ENCODE measurements at regions not wholly inside any gene's neighbourhood (a gene's known extent, or its start where the extent isn't known, plus 50 kb on each side); places are given as distances from the start of the nearest gene placed in this dataset.

DNA sequence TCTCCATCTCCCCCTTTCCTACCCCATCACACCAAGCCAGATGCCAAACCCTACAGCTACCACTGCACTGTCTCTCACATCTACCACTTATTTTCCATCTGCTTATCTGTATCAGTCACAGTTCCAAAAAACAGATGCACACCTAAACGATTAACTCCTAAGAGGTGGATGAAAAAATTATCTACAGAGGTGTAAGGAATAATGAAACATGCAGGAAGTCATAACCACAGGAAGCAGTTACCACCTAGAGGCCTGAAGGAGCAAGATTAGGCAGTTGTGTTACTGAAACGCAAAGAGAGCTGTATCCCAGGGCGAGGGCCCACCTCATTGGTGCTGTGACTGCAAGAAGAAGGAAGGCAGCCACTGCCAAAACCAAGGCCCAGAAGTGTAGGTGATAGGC, 87.8 kb upstream of the FAM241A start:
- no peaks in the 10 kb centered on the region for H3K27me3 ChIP-seq (replicated peaks; ENCODE audit: insufficient read depth)
- DNase-seq (ENCODE audit: low spot score): no peak
- no peak overlapping the region for H3K27ac ChIP-seq
- H3K36me3 ChIP-seq: no peaks in the 10 kb centered on the region
- H3K4me1 ChIP-seq (replicated peaks): no peaks in the 10 kb centered on the region
- H3K4me3 ChIP-seq: no peak overlapping the region
- H3K9me3 ChIP-seq: no peaks in the 10 kb centered on the region
- intact Hi-C loops (cut with DNase I): loop anchor here (5.0 kb wide), 1 partner anchor 115 kb away; no protein-coding TSS in a partner anchor
- 76% methylated on average over 3 of the region's 3 CpGs for WGBS
- TF ChIP-seq POLR2A (IDR thresholded peaks at IDR 0.05) (no peak), POLR2AphosphoS5 (IDR thresholded peaks at IDR 0.05) (no peak)
- TF ChIP-seq, protein P1, sequence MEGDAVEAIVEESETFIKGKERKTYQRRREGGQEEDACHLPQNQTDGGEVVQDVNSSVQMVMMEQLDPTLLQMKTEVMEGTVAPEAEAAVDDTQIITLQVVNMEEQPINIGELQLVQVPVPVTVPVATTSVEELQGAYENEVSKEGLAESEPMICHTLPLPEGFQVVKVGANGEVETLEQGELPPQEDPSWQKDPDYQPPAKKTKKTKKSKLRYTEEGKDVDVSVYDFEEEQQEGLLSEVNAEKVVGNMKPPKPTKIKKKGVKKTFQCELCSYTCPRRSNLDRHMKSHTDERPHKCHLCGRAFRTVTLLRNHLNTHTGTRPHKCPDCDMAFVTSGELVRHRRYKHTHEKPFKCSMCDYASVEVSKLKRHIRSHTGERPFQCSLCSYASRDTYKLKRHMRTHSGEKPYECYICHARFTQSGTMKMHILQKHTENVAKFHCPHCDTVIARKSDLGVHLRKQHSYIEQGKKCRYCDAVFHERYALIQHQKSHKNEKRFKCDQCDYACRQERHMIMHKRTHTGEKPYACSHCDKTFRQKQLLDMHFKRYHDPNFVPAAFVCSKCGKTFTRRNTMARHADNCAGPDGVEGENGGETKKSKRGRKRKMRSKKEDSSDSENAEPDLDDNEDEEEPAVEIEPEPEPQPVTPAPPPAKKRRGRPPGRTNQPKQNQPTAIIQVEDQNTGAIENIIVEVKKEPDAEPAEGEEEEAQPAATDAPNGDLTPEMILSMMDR (IDR thresholded peaks at IDR 0.05): no peak

DNA sequence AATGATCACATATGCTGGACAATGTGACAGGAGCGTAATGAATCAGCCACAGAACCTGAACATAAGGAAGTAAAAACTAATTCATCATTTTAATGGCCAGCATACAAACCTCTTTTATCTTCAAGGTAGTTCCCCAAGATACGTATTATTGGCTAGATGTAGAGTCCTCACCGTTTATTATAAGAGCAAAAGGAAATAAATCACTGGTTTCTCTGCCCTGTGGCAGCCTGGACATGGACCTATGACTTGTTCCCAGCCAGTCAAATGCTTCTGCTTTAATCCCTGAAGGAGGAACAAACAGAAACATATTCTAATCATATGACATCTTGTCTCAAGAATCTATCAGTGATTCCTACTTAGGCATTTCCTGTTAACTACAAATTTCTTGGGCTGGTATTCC, 86.8 kb upstream of the FAM241A start:
- Histone ChIP-seq H3K36me3 (no peaks in the 10 kb centered on the region), H3K27me3 (replicated peaks; ENCODE audit: insufficient read depth) (no peaks in the 10 kb centered on the region), H3K27ac (no peak overlapping the region), H3K4me3 (no peak overlapping the region), H3K9me3 (no peaks in the 10 kb centered on the region), H3K4me1 (replicated peaks) (no peaks in the 10 kb centered on the region)
- TF ChIP-seq, protein P1 (IDR thresholded peaks at IDR 0.05): no peak
- no peak for TF ChIP-seq POLR2AphosphoS5 (IDR thresholded peaks at IDR 0.05)
- no peak for TF ChIP-seq POLR2A (IDR thresholded peaks at IDR 0.05)
- intact Hi-C loops (cut with DNase I): loop anchor here (5.0 kb wide), 1 partner anchor 116 kb away; no protein-coding TSS in a partner anchor
- no peak for DNase-seq (ENCODE audit: low spot score)
- WGBS: 32% methylated on average over 3 of the region's 3 CpGs

DNA sequence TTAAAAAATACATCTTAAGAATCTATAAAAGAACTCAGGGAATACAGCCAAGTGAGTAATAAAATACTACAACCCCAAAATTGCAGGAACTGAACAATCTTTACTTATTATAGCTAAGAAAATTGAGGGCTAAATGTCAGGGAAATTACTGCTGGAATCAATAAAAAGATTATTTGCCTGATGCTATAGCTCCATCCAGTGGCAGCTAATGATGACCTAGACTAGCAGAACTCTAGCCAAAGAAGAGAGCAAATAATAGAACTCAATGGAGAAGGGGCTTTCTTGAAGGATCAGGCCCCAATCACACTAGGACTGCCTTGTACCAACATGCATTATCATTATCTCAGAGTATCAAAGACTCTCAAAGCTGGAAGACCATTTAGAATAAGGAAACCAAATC, 85.0 kb upstream of the FAM241A start:
- no peak overlapping the region for H3K4me3 ChIP-seq
- H3K27ac ChIP-seq: no peak overlapping the region
- no peaks in the 10 kb centered on the region for H3K9me3 ChIP-seq
- no peaks in the 10 kb centered on the region for H3K27me3 ChIP-seq (replicated peaks; ENCODE audit: insufficient read depth)
- no peak for TF ChIP-seq POLR2AphosphoS5 (IDR thresholded peaks at IDR 0.05)
- TF ChIP-seq, protein P1 (IDR thresholded peaks at IDR 0.05): peak in 1 of 4 experiments; percentile 18
- no peak for DNase-seq (ENCODE audit: low spot score)
- H3K4me1 ChIP-seq (replicated peaks): no peaks in the 10 kb centered on the region
- intact Hi-C loops (cut with DNase I): no loop called here
- H3K36me3 ChIP-seq: no peaks in the 10 kb centered on the region

GRCh38 chr4:112061207-112061817, 83.9 kb upstream of the FAM241A start:
- H3K27ac ChIP-seq: no peak overlapping the region
- WGBS: 63% methylated on average over 2 of the region's 2 CpGs
- no peaks in the 10 kb centered on the region for H3K27me3 ChIP-seq (replicated peaks; ENCODE audit: insufficient read depth)
- DNase-seq (ENCODE audit: low spot score): no peak
- H3K4me3 ChIP-seq: no peak overlapping the region
- TF ChIP-seq POLR2AphosphoS5 (IDR thresholded peaks at IDR 0.05): no peak
- TF ChIP-seq, protein P1 (IDR thresholded peaks at IDR 0.05): no peak
- no peak for TF ChIP-seq POLR2A (IDR thresholded peaks at IDR 0.05)
- no peaks in the 10 kb centered on the region for H3K9me3 ChIP-seq
- H3K4me1 ChIP-seq (replicated peaks): no peaks in the 10 kb centered on the region
- H3K36me3 ChIP-seq: no peaks in the 10 kb centered on the region
- intact Hi-C loops (cut with DNase I): no loop called here

DNA sequence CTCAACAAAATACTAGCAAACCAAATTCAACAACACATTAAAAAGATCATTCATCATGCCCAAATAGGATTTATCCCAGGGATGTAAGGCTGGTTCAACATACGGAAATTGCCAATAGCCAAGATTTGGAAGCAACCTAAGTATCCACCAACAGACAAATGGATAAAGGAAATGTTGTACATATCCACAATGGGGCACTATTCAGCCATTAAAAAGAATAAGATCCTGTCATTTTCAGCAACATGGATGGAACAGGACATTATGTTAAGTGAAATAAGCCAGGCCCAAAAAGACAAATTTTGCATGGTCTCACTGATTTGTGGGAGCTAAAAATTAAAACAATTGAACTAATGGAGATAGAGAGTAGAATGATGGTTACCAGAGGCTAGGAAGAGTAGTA, 82.0 kb upstream of the FAM241A start:
- Histone ChIP-seq H3K4me1 (replicated peaks) (no peaks in the 10 kb centered on the region), H3K4me3 (no peak overlapping the region), H3K9me3 (no peaks in the 10 kb centered on the region), H3K36me3 (no peaks in the 10 kb centered on the region), H3K27me3 (replicated peaks; ENCODE audit: insufficient read depth) (no peaks in the 10 kb centered on the region), H3K27ac (no peak overlapping the region)
- TF ChIP-seq, protein P1 (IDR thresholded peaks at IDR 0.05): no peak
- TF ChIP-seq POLR2A (IDR thresholded peaks at IDR 0.05) (no peak), POLR2AphosphoS5 (IDR thresholded peaks at IDR 0.05) (no peak)
- intact Hi-C loops (cut with DNase I): no loop called here
- 93% methylated on average over 1 of the region's 1 CpG for WGBS
- no peak for DNase-seq (ENCODE audit: low spot score)
